H1 (cell line): ENCODE measurements at regions not wholly inside any gene's neighbourhood (a gene's known extent, or its start where the extent isn't known, plus 50 kb on each side); places are given as distances from the start of the nearest gene placed in this dataset.

Experiments used
- CTCF ChIA-PET: fragments of 300-600 bp; sonication (Branson Sonifier 250); formaldehyde crosslinking; loops from one replicate; lab custom pipeline; 2021; ENCODE audit not compliant: partially characterized antibody; lab: Charles Lee
- POLR2A ChIA-PET: fragments of 300-600 bp; sonication (Branson Sonifier 250); formaldehyde crosslinking; loops from one replicate; lab custom pipeline; 2021; ENCODE audit warnings: inconsistent platforms; ENCODE audit not compliant: partially characterized antibody; lab: Charles Lee
- DNase-seq, 2 experiments: peaks; one replicate each; pipeline versions ENCODE4 v3.0.0 to v3.0.0-alpha.2; 2010 to 2022; ENCODE audit warnings: low spot score in 2 of 2, low read depth in 1 of 2, mixed read lengths in 1 of 2
- FAIRE-seq: peaks from 2 replicates; lab custom pipeline; 2011; peaks lifted over from hg19 to GRCh38; lab: Jason Lieb, UNC
- H2AFZ ChIP-seq: 2 replicates; pipeline ENCODE4 v1.8.1; 2012; ENCODE audit warnings: low read length, inconsistent platforms
- H2AK5ac ChIP-seq: 2 replicates; pipeline ENCODE4 v1.6.1; 2013; ENCODE audit warnings: low read depth, low read length
- H2BK120ac ChIP-seq: replicated peaks from 2 replicates; pipeline ENCODE3; 2013; ENCODE audit warnings: low read depth, low read length, inconsistent platforms
- H2BK12ac ChIP-seq: 2 replicates; pipeline ENCODE4 v1.6.1; 2013; ENCODE audit warnings: low read depth, low read length
- H2BK15ac ChIP-seq: 2 replicates; pipeline ENCODE4 v1.6.1; 2013; ENCODE audit warnings: low read length
- H2BK20ac ChIP-seq: 2 replicates; pipeline ENCODE4 v1.6.1; 2013; ENCODE audit warnings: low read length
- H2BK5ac ChIP-seq: 2 replicates; pipeline ENCODE4 v1.6.1; 2013; ENCODE audit warnings: low read depth, low read length
- H3K14ac ChIP-seq: 2 replicates; pipeline ENCODE4 v1.6.1; 2013; ENCODE audit warnings: inconsistent platforms; ENCODE audit not compliant: insufficient read length
- H3K18ac ChIP-seq: 2 replicates; pipeline ENCODE4 v1.6.1; 2013; ENCODE audit warnings: low read length; ENCODE audit errors: extremely low read depth
- H3K23ac ChIP-seq: 2 replicates; pipeline ENCODE4 v1.6.1; 2013; ENCODE audit warnings: inconsistent platforms; ENCODE audit not compliant: insufficient read length
- H3K23me2 ChIP-seq: 2 replicates; pipeline ENCODE4 v1.6.1; 2013; ENCODE audit warnings: low read depth, low read length
- H3K27ac ChIP-seq: 2 replicates; pipeline ENCODE4 v1.6.1; 2011; ENCODE audit warnings: low read depth, low read length, inconsistent platforms
- H3K27me3 ChIP-seq, 4 experiments: replicated peaks in 1 of 4; 1 replicate in 1 of 4; 2 replicates in 3 of 4; pipeline versions ENCODE4 v1.6.1 to v1.8.1; 2011 to 2013; ENCODE audit warnings: low read length in 3 of 4, mild to moderate bottlenecking in 3 of 4, inconsistent platforms in 2 of 4, mixed read lengths in 2 of 4, moderate library complexity in 1 of 4; ENCODE audit not compliant: control insufficient read depth in 3 of 4, insufficient read depth in 3 of 4; ENCODE audit errors: extremely low read depth in 1 of 4
- H3K36me3 ChIP-seq, 4 experiments: 2 replicates each; pipeline versions ENCODE4 v1.6.1 to v1.8.1; 2011 to 2013; ENCODE audit warnings: mild to moderate bottlenecking in 4 of 4, low read length in 3 of 4, moderate library complexity in 2 of 4, control low read depth in 1 of 4, inconsistent platforms in 1 of 4; ENCODE audit not compliant: insufficient read depth in 4 of 4, control insufficient read depth in 2 of 4
- H3K4ac ChIP-seq: replicated peaks from 2 replicates; pipeline ENCODE3; 2013; ENCODE audit warnings: low read length, low read depth, mixed read lengths, inconsistent platforms; ENCODE audit not compliant: insufficient read length
- H3K4me1 ChIP-seq, 4 experiments: replicated peaks in 1 of 4; 1 replicate in 1 of 4; 2 replicates in 3 of 4; pipeline versions ENCODE4 v1.6.1 to v1.8.1; 2011 to 2013; ENCODE audit warnings: low read length in 3 of 4, inconsistent platforms in 2 of 4, mixed read lengths in 1 of 4; ENCODE audit not compliant: insufficient read depth in 4 of 4, control insufficient read depth in 3 of 4
- H3K4me2 ChIP-seq, 2 experiments: 2 replicates each; pipeline versions ENCODE4 v1.6.1 to v1.8.1; 2011 to 2013; ENCODE audit warnings: low read depth in 2 of 2, low read length in 2 of 2, control low read depth in 1 of 2, inconsistent platforms in 1 of 2, mild to moderate bottlenecking in 1 of 2; ENCODE audit not compliant: insufficient read depth in 1 of 2
- H3K4me3 ChIP-seq, 4 experiments: fragments of 200-600, 300-600 bp in 1 of 4; sonication (generic), shearing (Covaris generic), sonication (Bioruptor Twin) in 1 of 4; 2 replicates each; pipeline versions ENCODE4 v1.5.1 to v1.8.1; 2011 to 2016; ENCODE audit warnings: low read length in 4 of 4, low read depth in 3 of 4, control low read depth in 2 of 4, inconsistent platforms in 2 of 4, mild to moderate bottlenecking in 2 of 4, mixed read lengths in 1 of 4, moderate library complexity in 1 of 4; ENCODE audit not compliant: insufficient read depth in 2 of 4; ENCODE audit errors: extremely low read depth in 1 of 4
- H3K56ac ChIP-seq: replicated peaks from 2 replicates; pipeline ENCODE3; 2013; ENCODE audit warnings: low read depth, mild to moderate bottlenecking, mixed read lengths, low read length, inconsistent platforms; ENCODE audit not compliant: insufficient read length
- H3K79me1 ChIP-seq: 2 replicates; pipeline ENCODE4 v1.6.1; 2013; ENCODE audit warnings: low read depth, low read length, control low read depth
- H3K79me2 ChIP-seq, 2 experiments: 2 replicates each; pipeline versions ENCODE4 v1.6.1 to v1.8.1; 2012 to 2013; ENCODE audit warnings: low read length in 2 of 2, mild to moderate bottlenecking in 2 of 2, inconsistent platforms in 1 of 2; ENCODE audit not compliant: insufficient read depth in 2 of 2, control insufficient read depth in 1 of 2
- H3K9ac ChIP-seq, 4 experiments: replicated peaks in 1 of 4; 1 replicate in 1 of 4; 2 replicates in 3 of 4; pipeline versions ENCODE4 v1.6.1 to v1.8.1; 2011 to 2013; ENCODE audit warnings: low read depth in 3 of 4, low read length in 3 of 4, control low read depth in 2 of 4, mild to moderate bottlenecking in 2 of 4, moderate library complexity in 2 of 4, inconsistent platforms in 1 of 4; ENCODE audit errors: extremely low read depth in 1 of 4
- H3K9me3 ChIP-seq, 2 experiments: 2 replicates each; pipeline versions ENCODE4 v1.6.1 to v1.8.1; 2012 to 2013; ENCODE audit warnings: mild to moderate bottlenecking in 2 of 2, moderate library complexity in 2 of 2, control low read depth in 1 of 2, inconsistent platforms in 1 of 2, low read depth in 1 of 2, low read length in 1 of 2, mixed read lengths in 1 of 2; ENCODE audit not compliant: insufficient read depth in 2 of 2
- H4K20me1 ChIP-seq, 2 experiments: replicated peaks in 1 of 2; 2 replicates each; pipeline versions ENCODE3 to v1.8.1; 2011 to 2013; ENCODE audit warnings: inconsistent platforms in 2 of 2, low read length in 2 of 2, mild to moderate bottlenecking in 1 of 2; ENCODE audit not compliant: insufficient read depth in 2 of 2, control insufficient read depth in 1 of 2
- H4K5ac ChIP-seq: 2 replicates; pipeline ENCODE4 v1.6.1; 2013; ENCODE audit warnings: low read length, low read depth, mixed read lengths, inconsistent platforms; ENCODE audit not compliant: insufficient read length
- H4K8ac ChIP-seq: 2 replicates; pipeline ENCODE4 v1.8.0; 2013; ENCODE audit warnings: mild to moderate bottlenecking, moderate library complexity, low read length, inconsistent platforms; ENCODE audit not compliant: insufficient read depth; ENCODE audit errors: extremely low read depth
- H4K91ac ChIP-seq: replicated peaks from 2 replicates; pipeline ENCODE3; 2013; ENCODE audit warnings: low read length, mixed read lengths, inconsistent platforms; ENCODE audit not compliant: insufficient read length
- CTCF ChIP-seq, 3 experiments: IDR thresholded peaks; 1 replicate in 2 of 3; 2 replicates in 1 of 3; pipeline versions ENCODE4 v1.5.1 to v1.6.1; 2011; ENCODE audit warnings: low read length in 3 of 3, mild to moderate bottlenecking in 3 of 3, inconsistent platforms in 2 of 3, low read depth in 1 of 3, moderate library complexity in 1 of 3; ENCODE audit not compliant: insufficient read depth in 1 of 3; ENCODE audit errors: control extremely low read depth in 1 of 3
- JUN ChIP-seq: IDR thresholded peaks from 2 replicates; pipeline ENCODE4 v1.6.1; 2011; ENCODE audit warnings: low read depth, mild to moderate bottlenecking, improper control_type of control experiment, low read length
- MAX ChIP-seq: IDR thresholded peaks from 2 replicates; pipeline ENCODE4 v1.6.1; 2012; ENCODE audit warnings: inconsistent platforms
- RBBP5 ChIP-seq: IDR thresholded peaks from 2 replicates; pipeline ENCODE4 v1.7.1; 2012; ENCODE audit warnings: low read depth, mild to moderate bottlenecking, inconsistent platforms, low read length, moderate library complexity, borderline replicate concordance
- SAP30 ChIP-seq: fragments of 300-600 bp; sonication (generic); IDR thresholded peaks from 2 replicates; pipeline ENCODE4 v1.7.1; 2012; ENCODE audit warnings: low read length, moderate library complexity, mild to moderate bottlenecking, inconsistent platforms; ENCODE audit not compliant: insufficient read depth, insufficient replicate concordance
- WGBS, 2 experiments: shearing (Covaris generic) in 1 of 2; methylation state at CpG; one replicate each; pipeline versions ENCODE4 v1.1.6 to v1.1.7; 2013 to 2015; ENCODE audit warnings: low lambda C conversion rate in 2 of 2, mixed read lengths in 2 of 2, inconsistent platforms in 1 of 2, low coverage in 1 of 2, missing lambda C conversion rate in 1 of 2; ENCODE audit not compliant: insufficient replicate concordance in 2 of 2, insufficient coverage in 1 of 2, insufficient read length in 1 of 2; ENCODE audit errors: extremely low coverage in 1 of 2, missing lambda C conversion rate in 1 of 2; 5-methylcytosine and 5-hydroxymethylcytosine counted together

- no peak for DNase-seq
- H3K23ac ChIP-seq: no peak overlapping the region
- 83% methylated on average over 2 of the region's 2 CpGs; no CpG with 5 or more reads in 1 of the 2 experiments for WGBS, 2 experiments
- H3K14ac ChIP-seq: no peak overlapping the region
- H2BK5ac ChIP-seq: no peak overlapping the region
- no peak overlapping the region for H3K56ac ChIP-seq
- no peaks in the 10 kb centered on the region for H3K27me3 ChIP-seq
- no peaks in the 10 kb centered on the region for H3K79me1 ChIP-seq
- H3K4me2 ChIP-seq: no peak overlapping the region
- no peak overlapping the region for H3K18ac ChIP-seq
- ChIA-PET CTCF (no interaction called here), POLR2A (no interaction called here)
- no peak overlapping the region for H3K4me3 ChIP-seq
- no peak overlapping the region for H4K8ac ChIP-seq
- no peaks in the 10 kb centered on the region for H3K36me3 ChIP-seq
- no peak overlapping the region for H2AFZ ChIP-seq
- H4K91ac ChIP-seq: no peak overlapping the region
- no peak overlapping the region for H2BK20ac ChIP-seq
- peaks cover under 1% of the 10 kb centered on the region in 2 experiments; a peak in 2 of 4 replicates for H3K9me3 ChIP-seq
- no peak overlapping the region for H3K4ac ChIP-seq
- no peak overlapping the region for H2BK120ac ChIP-seq
- H3K9ac ChIP-seq: no peak overlapping the region
- H4K20me1 ChIP-seq: no peaks in the 10 kb centered on the region
- H3K27ac ChIP-seq: no peak overlapping the region
- no peaks in the 10 kb centered on the region for H3K4me1 ChIP-seq
- H2BK12ac ChIP-seq: no peak overlapping the region
- H3K79me2 ChIP-seq: no peaks in the 10 kb centered on the region
- no peak overlapping the region for H4K5ac ChIP-seq
- H2AK5ac ChIP-seq: no peak overlapping the region
- FAIRE-seq: no peak
- no peak overlapping the region for H2BK15ac ChIP-seq
- H3K23me2 ChIP-seq: no peaks in the 10 kb centered on the region
- no peak for TF ChIP-seq RBBP5
- TF ChIP-seq MAX: no peak
- no peak for TF ChIP-seq SAP30
- no peak for TF ChIP-seq CTCF (IDR thresholded peaks at IDR 0.05; ENCODE audit: control extremely low read depth in 1 of 3, insufficient read depth in 1 of 3, low read depth in 1 of 3, low read length in 3 of 3)
- TF ChIP-seq JUN: no peak
Measured at GRCh38 chr14:30017370-30017993, 89.8 kb upstream of the PRKD1 start.
